OCI-LY7 (cell line): ENCODE measurements at regions not wholly inside any gene's neighbourhood (a gene's known extent, or its start where the extent isn't known, plus 50 kb on each side); places are given as distances from the start of the nearest gene placed in this dataset.

Experiments used
- BruUV-seq: library from RNA; stranded (reverse); fragments of 400-500 nt; replicated peaks from 2 replicates; lab custom pipeline; 2021; lab: Mats Ljungman, UMichigan
- CTCF ChIA-PET: fragments of 300-600 bp; sonication (Branson Sonifier 250); formaldehyde crosslinking; loops from one replicate; lab custom pipeline; 2022; ENCODE audit warnings: antibody characterized with exemption; ENCODE audit not compliant: unreplicated experiment; lab: Charles Lee
- POLR2A ChIA-PET: fragments of 300-600 bp; sonication (Branson Sonifier 250); formaldehyde crosslinking; loops from one replicate; lab custom pipeline; 2022; ENCODE audit warnings: antibody characterized with exemption; lab: Charles Lee
- DNase-seq: peaks from one replicate; pipeline ENCODE4 v3.0.0-alpha.2; 2015; ENCODE audit warnings: low spot score
- H2AFZ ChIP-seq: fragments of 200-600 bp; sonication (generic), shearing (Covaris generic); 2 replicates; pipeline ENCODE4 v1.6.1; 2014; ENCODE audit warnings: mild to moderate bottlenecking, antibody characterized with exemption, low read length, moderate library complexity
- H3K27ac ChIP-seq: fragments of 200-600 bp; sonication (generic); 2 replicates; pipeline ENCODE4 v1.5.1; 2014; ENCODE audit warnings: mixed run types, low read depth, mild to moderate bottlenecking, moderate library complexity, low read length, inconsistent platforms; ENCODE audit not compliant: poor library complexity, severe bottlenecking
- H3K36me3 ChIP-seq: fragments of 200-600 bp; sonication (generic); 2 replicates; pipeline ENCODE4 v1.6.1; 2014; ENCODE audit warnings: mild to moderate bottlenecking, antibody characterized with exemption, low read length, moderate library complexity, mixed read lengths; ENCODE audit not compliant: insufficient read depth
- H3K4me1 ChIP-seq: fragments of 200-600 bp; sonication (generic); 2 replicates; pipeline ENCODE4 v1.5.1; 2014; ENCODE audit warnings: mild to moderate bottlenecking, low read length; ENCODE audit not compliant: insufficient read depth, poor library complexity, severe bottlenecking
- H3K4me2 ChIP-seq: fragments of 200-600 bp; sonication (generic); 2 replicates; pipeline ENCODE4 v1.6.1; 2014; ENCODE audit warnings: mild to moderate bottlenecking, low read length
- H3K4me3 ChIP-seq: fragments of 200-600 bp; sonication (generic); 2 replicates; pipeline ENCODE4 v1.5.1; 2014; ENCODE audit warnings: mild to moderate bottlenecking, low read depth, low read length; ENCODE audit not compliant: poor library complexity, severe bottlenecking
- H3K79me2 ChIP-seq: fragments of 200-600 bp; sonication (generic); 2 replicates; pipeline ENCODE4 v1.6.1; 2016; ENCODE audit warnings: low read depth, mild to moderate bottlenecking, low read length, moderate library complexity, mixed read lengths; ENCODE audit not compliant: insufficient read depth
- H3K9me2 ChIP-seq: fragments of 200-600 bp; sonication (generic); 2 replicates; pipeline ENCODE4 v1.6.1; 2016; ENCODE audit warnings: mild to moderate bottlenecking, low read length, mixed read lengths; ENCODE audit not compliant: insufficient read depth
- H3K9me3 ChIP-seq: fragments of 200-600 bp; sonication (generic); 2 replicates; pipeline ENCODE4 v1.6.1; 2014; ENCODE audit warnings: mild to moderate bottlenecking, mixed run types, low read length, mixed read lengths
- H4K20me1 ChIP-seq: fragments of 200-600 bp; sonication (generic); 2 replicates; pipeline ENCODE4 v1.6.1; 2014; ENCODE audit warnings: mild to moderate bottlenecking, antibody characterized with exemption, low read length, moderate library complexity, mixed read lengths; ENCODE audit not compliant: insufficient read depth
- CTCF ChIP-seq: fragments of 200-600 bp; sonication (generic); conservative IDR thresholded peaks from 2 replicates; pipeline ENCODE4 v1.5.1; 2014; ENCODE audit warnings: mild to moderate bottlenecking, antibody characterized with exemption, low read length, moderate library complexity, mixed read lengths
- EZH2phosphoT487 ChIP-seq: fragments of 200-600 bp; sonication (generic); IDR thresholded peaks from 2 replicates; pipeline ENCODE4 v1.6.1; 2018; ENCODE audit warnings: low read depth, borderline replicate concordance, mild to moderate bottlenecking, mixed run types, antibody characterized with exemption, low read length, moderate library complexity, mixed read lengths
- intact Hi-C: fragments of 100-400 bp; cut with micrococcal nuclease; formaldehyde crosslinking; loops from one replicate; pipeline ENCODE4 v1.10.0; 2022; ENCODE audit not compliant: unreplicated experiment

GRCh38 chrX:63959975-63960374 is 175.0 kb upstream of the ARHGEF9 start:
- H3K9me3 ChIP-seq, result no peaks in the 10 kb centered on the region
- no TSS peak for BruUV-seq

GRCh38 chrX:63958134-63958865 is 173.3 kb upstream of the ARHGEF9 start:
- no peaks in the 10 kb centered on the region for H3K4me1 ChIP-seq
- no peaks in the 10 kb centered on the region for H3K36me3 ChIP-seq
- no peak overlapping the region for H3K27ac ChIP-seq
- no peak overlapping the region for H3K4me3 ChIP-seq
- no peak overlapping the region for H3K4me2 ChIP-seq
- no peak for TF ChIP-seq EZH2phosphoT487
- TF ChIP-seq CTCF, result no peak
- no peak overlapping the region for H2AFZ ChIP-seq
- DNase-seq, result no peak
- H3K79me2 ChIP-seq, result no peaks in the 10 kb centered on the region
- ChIA-PET POLR2A (no interaction called here), CTCF (no interaction called here)
- no peaks in the 10 kb centered on the region for H3K9me2 ChIP-seq
- no peaks in the 10 kb centered on the region for H3K9me3 ChIP-seq
- intact Hi-C loops, result no loop called here
- H4K20me1 ChIP-seq, result no peaks in the 10 kb centered on the region
- BruUV-seq, result no TSS peak

More at GRCh38 chrX:63959975-63960374, 175.0 kb upstream of the ARHGEF9 start:
- Histone ChIP-seq H4K20me1 (no peaks in the 10 kb centered on the region), H3K4me2 (no peak overlapping the region), H2AFZ (no peak overlapping the region), H3K4me1 (no peaks in the 10 kb centered on the region), H3K4me3 (no peak overlapping the region), H3K9me2 (no peaks in the 10 kb centered on the region), H3K79me2 (no peaks in the 10 kb centered on the region), H3K36me3 (no peaks in the 10 kb centered on the region), H3K27ac (no peak overlapping the region)
- intact Hi-C loops, result no loop called here
- TF ChIP-seq CTCF (no peak), EZH2phosphoT487 (no peak)
- ChIA-PET POLR2A (interaction anchor here (0.8 kb wide), 1 partner anchor 196 kb away, joined by 3 read pairs; no protein-coding TSS in a partner anchor), CTCF (no interaction called here)
- no peak for DNase-seq

- Histone ChIP-seq H3K4me1 (no peaks in the 10 kb centered on the region), H4K20me1 (no peaks in the 10 kb centered on the region), H3K36me3 (no peaks in the 10 kb centered on the region), H3K79me2 (no peaks in the 10 kb centered on the region), H3K4me2 (no peak overlapping the region), H3K9me2 (no peaks in the 10 kb centered on the region), H3K27ac (no peak overlapping the region), H2AFZ (no peak overlapping the region), H3K9me3 (no peaks in the 10 kb centered on the region), H3K4me3 (no peak overlapping the region)
- intact Hi-C loops, result no loop called here
- BruUV-seq, result no TSS peak
- no peak for DNase-seq
- ChIA-PET POLR2A (no interaction called here), CTCF (no interaction called here)
- no peak for TF ChIP-seq EZH2phosphoT487
- no peak for TF ChIP-seq CTCF
Observed at GRCh38 chrX:63935835-63936234, 150.8 kb upstream of the ARHGEF9 start.
